ENCODE measurements at regions not wholly inside any gene's neighbourhood (a gene's known extent, or its start where the extent isn't known, plus 50 kb on each side); places are given as distances from the start of the nearest gene placed in this dataset.

- TF ChIP-seq CREB1 (IDR thresholded peaks at IDR 0.05) (no peak), BRCA1 (IDR thresholded peaks at IDR 0.05; ENCODE audit: low read depth, low read length) (no peak), SRF (IDR thresholded peaks at IDR 0.05; ENCODE audit: low read depth, low read length) (no peak), E2F6 (IDR thresholded peaks at IDR 0.05) (no peak), RAD21 (IDR thresholded peaks at IDR 0.05 in 1 of 2, conservative IDR thresholded peaks at IDR 0.05 in 1 of 2; ENCODE audit: low read depth in 2 of 2, low read length in 2 of 2) (no peak), JUND (IDR thresholded peaks at IDR 0.05; ENCODE audit: low read length) (no peak)
- no peak overlapping the region for H4K8ac ChIP-seq (ENCODE audit: extremely low read depth, insufficient read depth, low read length)
- H2AFZ ChIP-seq (ENCODE audit: low read length) = no peak overlapping the region
- ChIA-PET CTCF (ENCODE audit: partially characterized antibody) (interaction anchor here (1.2 to 1.6 kb wide), 2 partner anchors 24 to 118 kb away, joined by 3 to 6 read pairs; no protein-coding TSS in a partner anchor), POLR2A (ENCODE audit: partially characterized antibody) (no interaction called here)
- H3K36me3 ChIP-seq (ENCODE audit: control insufficient read depth in 2 of 4, insufficient read depth in 4 of 4, low read length in 3 of 4) = no peaks in the 10 kb centered on the region
- H3K4me1 ChIP-seq (replicated peaks in 1 of 4; ENCODE audit: control insufficient read depth in 3 of 4, insufficient read depth in 4 of 4, low read length in 3 of 4) = no peaks in the 10 kb centered on the region
- no peak overlapping the region for H4K5ac ChIP-seq (ENCODE audit: insufficient read length, low read depth, low read length)
- no peak overlapping the region for H2BK5ac ChIP-seq (ENCODE audit: low read depth, low read length)
- H4K20me1 ChIP-seq (replicated peaks in 1 of 2; ENCODE audit: control insufficient read depth in 1 of 2, insufficient read depth in 2 of 2, low read length in 2 of 2) = no peaks in the 10 kb centered on the region
- no peak overlapping the region for H3K4me2 ChIP-seq (ENCODE audit: insufficient read depth in 1 of 2, low read depth in 2 of 2, low read length in 2 of 2)
- DNase-seq (ENCODE audit: low read depth in 1 of 2, low spot score in 2 of 2) (no peak), FAIRE-seq (no peak)
- no peaks in the 10 kb centered on the region for H3K23me2 ChIP-seq (ENCODE audit: low read depth, low read length)
- H2BK12ac ChIP-seq (ENCODE audit: low read depth, low read length) = no peak overlapping the region
- H2BK120ac ChIP-seq (replicated peaks; ENCODE audit: low read depth, low read length) = no peak overlapping the region
- no peak overlapping the region for H3K9ac ChIP-seq (replicated peaks in 1 of 4; ENCODE audit: extremely low read depth in 1 of 4, low read depth in 3 of 4, low read length in 3 of 4)
- H3K9me3 ChIP-seq (ENCODE audit: insufficient read depth in 2 of 2, low read depth in 1 of 2, low read length in 1 of 2) = no peaks in the 10 kb centered on the region
- no peaks in the 10 kb centered on the region for H3K79me2 ChIP-seq (ENCODE audit: control insufficient read depth in 1 of 2, insufficient read depth in 2 of 2, low read length in 2 of 2)
- 87% methylated on average over 4 of the region's 4 CpGs; no CpG with 5 or more reads in 1 of the 2 experiments for WGBS, 2 experiments (ENCODE audit: extremely low coverage in 1 of 2, insufficient coverage in 1 of 2, insufficient read length in 1 of 2, insufficient replicate concordance in 2 of 2, low coverage in 1 of 2, low lambda C conversion rate in 2 of 2, missing lambda C conversion rate in 1 of 2)
- no peak overlapping the region for H3K56ac ChIP-seq (replicated peaks; ENCODE audit: insufficient read length, low read depth, low read length)
- no peak overlapping the region for H2AK5ac ChIP-seq (ENCODE audit: low read depth, low read length)
- H3K4ac ChIP-seq (replicated peaks; ENCODE audit: insufficient read length, low read depth, low read length) = no peak overlapping the region
- H3K79me1 ChIP-seq (ENCODE audit: low read depth, low read length) = no peaks in the 10 kb centered on the region
- H4K91ac ChIP-seq (replicated peaks; ENCODE audit: insufficient read length, low read length) = no peak overlapping the region
- no peaks in the 10 kb centered on the region for H3K27me3 ChIP-seq (replicated peaks in 1 of 4; ENCODE audit: control insufficient read depth in 3 of 4, extremely low read depth in 1 of 4, insufficient read depth in 3 of 4, low read length in 3 of 4)
- no peak overlapping the region for H3K27ac ChIP-seq (ENCODE audit: low read depth, low read length)
- H3K18ac ChIP-seq (ENCODE audit: extremely low read depth, low read length) = no peak overlapping the region
- H2BK20ac ChIP-seq (ENCODE audit: low read length) = no peak overlapping the region
- H3K23ac ChIP-seq (ENCODE audit: insufficient read length) = no peak overlapping the region
- H3K14ac ChIP-seq (ENCODE audit: insufficient read length) = no peak overlapping the region
- no peak overlapping the region for H3K4me3 ChIP-seq (ENCODE audit: extremely low read depth in 1 of 4, insufficient read depth in 2 of 4, low read depth in 3 of 4, low read length in 4 of 4)
- no peak overlapping the region for H2BK15ac ChIP-seq (ENCODE audit: low read length)
Measured at GRCh38 chr13:44026194-44026593, 146.5 kb downstream of the LACC1 start.
